ENCODE measurements at regions not wholly inside any gene's neighbourhood (a gene's known extent, or its start where the extent isn't known, plus 50 kb on each side); places are given as distances from the start of the nearest gene placed in this dataset.

DNA sequence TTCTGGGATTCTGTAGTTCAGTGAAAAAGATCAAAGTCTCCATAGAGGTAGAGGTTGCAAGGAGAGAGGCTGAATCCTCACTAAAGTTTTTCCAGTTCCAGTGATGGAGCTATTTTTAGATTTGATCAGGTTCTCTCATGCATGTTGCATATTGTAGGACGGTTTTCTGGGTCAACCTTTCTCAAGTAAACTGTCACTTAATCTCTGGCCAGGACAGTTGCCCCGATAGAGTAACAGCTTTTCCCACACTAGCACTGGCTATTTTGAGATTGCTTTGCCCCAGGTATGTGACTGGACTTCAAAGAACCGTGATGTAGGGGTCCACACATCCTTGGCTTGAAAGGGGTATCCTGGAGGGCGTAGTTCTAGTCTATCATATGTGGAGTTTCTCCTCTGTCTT is 67.4 kb upstream of the EPCAM start:
- no peaks in the 10 kb centered on the region for H3K79me1 ChIP-seq (ENCODE audit: insufficient read depth, low read depth, low read length, poor library complexity, severe bottlenecking)
- no peak overlapping the region for H2BK15ac ChIP-seq (ENCODE audit: low read depth, low read length)
- no peak overlapping the region for H3K9ac ChIP-seq (ENCODE audit: extremely low read depth, insufficient read length, low read length)
- H2BK120ac ChIP-seq (ENCODE audit: low read depth, low read length, poor library complexity, severe bottlenecking): no peak overlapping the region
- H3K36me3 Mint-ChIP-seq (ENCODE audit: insufficient read depth in 1 of 3, low read depth in 3 of 3): no peaks in the 10 kb centered on the region
- H3K9me3 Mint-ChIP-seq: no peaks in the 10 kb centered on the region
- H3K79me2 ChIP-seq (ENCODE audit: insufficient read depth, low read length): no peaks in the 10 kb centered on the region
- H3K27me3 Mint-ChIP-seq (ENCODE audit: low read depth): peaks cover 9% of the 10 kb centered on the region
- H2BK12ac ChIP-seq (ENCODE audit: insufficient read length, low read depth, low read length): no peak overlapping the region
- H3K23me2 ChIP-seq (ENCODE audit: insufficient read length, low read depth, low read length, poor library complexity, severe bottlenecking): no peaks in the 10 kb centered on the region
- no peak for TF ChIP-seq CTCF (conservative IDR thresholded peaks at IDR 0.05)
- WGBS (ENCODE audit: extremely low coverage, insufficient read length, low lambda C conversion rate): no CpG with 5 or more reads among the region's 4 CpGs
- no peak overlapping the region for H3T11ph ChIP-seq (ENCODE audit: low read length)
- no peaks in the 10 kb centered on the region for H4K20me1 ChIP-seq (ENCODE audit: control insufficient read depth, insufficient read depth, insufficient read length)
- H4K8ac ChIP-seq (replicated peaks; ENCODE audit: insufficient read length, low read depth, low read length): no peak overlapping the region
- no peak overlapping the region for H2BK5ac ChIP-seq (ENCODE audit: insufficient read length, low read length)
- no peaks in the 10 kb centered on the region for H3K27me3 ChIP-seq (ENCODE audit: insufficient read depth, low read length)
- H3K56ac ChIP-seq (ENCODE audit: insufficient read length, low read depth, low read length): no peak overlapping the region
- H3K4me3 Mint-ChIP-seq: no peak overlapping the region
- no peak for DNase-seq
- H3K27ac ChIP-seq (ENCODE audit: insufficient read length, low read depth, low read length): no peak overlapping the region
- no peak overlapping the region for H4K5ac ChIP-seq (ENCODE audit: insufficient read length, low read depth, low read length)
- H2AK5ac ChIP-seq (ENCODE audit: insufficient read length, low read length): no peak overlapping the region
- no peak overlapping the region for H3K4ac ChIP-seq (ENCODE audit: low read depth, low read length)
- no peak overlapping the region for H3K23ac ChIP-seq (ENCODE audit: insufficient read length, low read depth, low read length)
- H3K9me3 ChIP-seq (ENCODE audit: control insufficient read depth, low read depth, low read length): no peaks in the 10 kb centered on the region
- no peaks in the 10 kb centered on the region; the same call in 1 of the 2 replicates for H3K4me1 ChIP-seq (ENCODE audit: insufficient read depth, low read length)
- no peak overlapping the region for H3K18ac ChIP-seq (ENCODE audit: insufficient read length, low read depth, low read length)
- H2BK20ac ChIP-seq (ENCODE audit: low read depth, low read length, poor library complexity, severe bottlenecking): no peak overlapping the region
- no peak overlapping the region for H4K91ac ChIP-seq (ENCODE audit: insufficient read length, low read depth, low read length)
- no peak overlapping the region for H3K27ac Mint-ChIP-seq
- H2AFZ ChIP-seq (ENCODE audit: low read length): no peak overlapping the region
- no peak overlapping the region for H3K4me2 ChIP-seq (ENCODE audit: insufficient read depth, insufficient read length, low read length)
- H3K14ac ChIP-seq (ENCODE audit: insufficient read depth, low read length): no peak overlapping the region
- peaks cover 16 to 19% of the 10 kb centered on the region in 2 experiments for H3K4me1 Mint-ChIP-seq
